OCI-LY1 (cell line): ENCODE measurements at regions not wholly inside any gene's neighbourhood (a gene's known extent, or its start where the extent isn't known, plus 50 kb on each side); places are given as distances from the start of the nearest gene placed in this dataset.

Experiments used
- EZH2 ChIP-seq: fragments of 200-600 bp; sonication (generic), shearing (Covaris generic); IDR thresholded peaks from 2 replicates; pipeline ENCODE4 v1.8.0; 2017; ENCODE audit warnings: borderline replicate concordance, mixed run types, mild to moderate bottlenecking, antibody characterized with exemption, low read length, moderate library complexity, mixed read lengths
- TF ChIP-seq, protein P1 (sequence below): fragments of 200-600 bp; sonication (generic), shearing (Covaris generic); IDR thresholded peaks from 2 replicates; pipeline ENCODE4 v1.5.1; 2017; ENCODE audit warnings: mild to moderate bottlenecking, antibody characterized with exemption, low read length, moderate library complexity, mixed read lengths

DNA sequence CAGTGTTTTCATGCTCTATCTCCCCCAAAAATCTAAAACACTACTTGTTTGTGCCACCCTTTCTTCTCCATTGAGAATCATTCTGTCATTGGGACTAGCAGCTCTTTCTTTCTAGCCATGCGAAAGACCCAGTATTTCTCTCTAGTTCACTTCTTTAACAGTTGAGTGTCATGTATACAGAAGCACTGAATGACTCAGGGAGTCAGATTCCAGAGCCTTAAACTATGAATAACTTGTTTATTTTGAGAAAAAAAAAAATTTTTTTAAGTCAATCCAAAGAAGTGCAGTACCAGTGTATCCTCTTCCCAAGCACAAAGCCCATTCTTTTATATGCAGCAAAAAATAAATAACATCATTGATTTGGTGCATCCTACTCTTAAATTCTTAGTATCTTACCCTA lies 415.4 kb upstream of the GRAMD2B start:
- no peak for TF ChIP-seq EZH2
- TF ChIP-seq, protein P1, sequence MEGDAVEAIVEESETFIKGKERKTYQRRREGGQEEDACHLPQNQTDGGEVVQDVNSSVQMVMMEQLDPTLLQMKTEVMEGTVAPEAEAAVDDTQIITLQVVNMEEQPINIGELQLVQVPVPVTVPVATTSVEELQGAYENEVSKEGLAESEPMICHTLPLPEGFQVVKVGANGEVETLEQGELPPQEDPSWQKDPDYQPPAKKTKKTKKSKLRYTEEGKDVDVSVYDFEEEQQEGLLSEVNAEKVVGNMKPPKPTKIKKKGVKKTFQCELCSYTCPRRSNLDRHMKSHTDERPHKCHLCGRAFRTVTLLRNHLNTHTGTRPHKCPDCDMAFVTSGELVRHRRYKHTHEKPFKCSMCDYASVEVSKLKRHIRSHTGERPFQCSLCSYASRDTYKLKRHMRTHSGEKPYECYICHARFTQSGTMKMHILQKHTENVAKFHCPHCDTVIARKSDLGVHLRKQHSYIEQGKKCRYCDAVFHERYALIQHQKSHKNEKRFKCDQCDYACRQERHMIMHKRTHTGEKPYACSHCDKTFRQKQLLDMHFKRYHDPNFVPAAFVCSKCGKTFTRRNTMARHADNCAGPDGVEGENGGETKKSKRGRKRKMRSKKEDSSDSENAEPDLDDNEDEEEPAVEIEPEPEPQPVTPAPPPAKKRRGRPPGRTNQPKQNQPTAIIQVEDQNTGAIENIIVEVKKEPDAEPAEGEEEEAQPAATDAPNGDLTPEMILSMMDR: no peak
